GM12875 (cell line): ENCODE measurements at regions not wholly inside any gene's neighbourhood (a gene's known extent, or its start where the extent isn't known, plus 50 kb on each side); places are given as distances from the start of the nearest gene placed in this dataset.

Experiments used
- H3K4me3 ChIP-seq: one replicate; pipeline ENCODE4 v1.5.1; 2011; ENCODE audit warnings: low read depth, low read length, control low read depth
- TF ChIP-seq, protein P1 (sequence below): IDR thresholded peaks from 2 replicates; pipeline ENCODE4 v1.5.1; 2011; ENCODE audit warnings: low read depth, mild to moderate bottlenecking, control low read depth, inconsistent platforms, low read length, moderate library complexity, borderline replicate concordance; ENCODE audit not compliant: insufficient read depth

- TF ChIP-seq, protein P1, sequence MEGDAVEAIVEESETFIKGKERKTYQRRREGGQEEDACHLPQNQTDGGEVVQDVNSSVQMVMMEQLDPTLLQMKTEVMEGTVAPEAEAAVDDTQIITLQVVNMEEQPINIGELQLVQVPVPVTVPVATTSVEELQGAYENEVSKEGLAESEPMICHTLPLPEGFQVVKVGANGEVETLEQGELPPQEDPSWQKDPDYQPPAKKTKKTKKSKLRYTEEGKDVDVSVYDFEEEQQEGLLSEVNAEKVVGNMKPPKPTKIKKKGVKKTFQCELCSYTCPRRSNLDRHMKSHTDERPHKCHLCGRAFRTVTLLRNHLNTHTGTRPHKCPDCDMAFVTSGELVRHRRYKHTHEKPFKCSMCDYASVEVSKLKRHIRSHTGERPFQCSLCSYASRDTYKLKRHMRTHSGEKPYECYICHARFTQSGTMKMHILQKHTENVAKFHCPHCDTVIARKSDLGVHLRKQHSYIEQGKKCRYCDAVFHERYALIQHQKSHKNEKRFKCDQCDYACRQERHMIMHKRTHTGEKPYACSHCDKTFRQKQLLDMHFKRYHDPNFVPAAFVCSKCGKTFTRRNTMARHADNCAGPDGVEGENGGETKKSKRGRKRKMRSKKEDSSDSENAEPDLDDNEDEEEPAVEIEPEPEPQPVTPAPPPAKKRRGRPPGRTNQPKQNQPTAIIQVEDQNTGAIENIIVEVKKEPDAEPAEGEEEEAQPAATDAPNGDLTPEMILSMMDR = no peak
- no peak overlapping the region for H3K4me3 ChIP-seq
Observed at GRCh38 chr6:26260110-26260637, 104.8 kb upstream of the BTN3A2 start.

GRCh38 chr6:26260725-26261490 lies 104.1 kb upstream of the BTN3A2 start:
- TF ChIP-seq, protein P1 = no peak
- no peak overlapping the region for H3K4me3 ChIP-seq

DNA sequence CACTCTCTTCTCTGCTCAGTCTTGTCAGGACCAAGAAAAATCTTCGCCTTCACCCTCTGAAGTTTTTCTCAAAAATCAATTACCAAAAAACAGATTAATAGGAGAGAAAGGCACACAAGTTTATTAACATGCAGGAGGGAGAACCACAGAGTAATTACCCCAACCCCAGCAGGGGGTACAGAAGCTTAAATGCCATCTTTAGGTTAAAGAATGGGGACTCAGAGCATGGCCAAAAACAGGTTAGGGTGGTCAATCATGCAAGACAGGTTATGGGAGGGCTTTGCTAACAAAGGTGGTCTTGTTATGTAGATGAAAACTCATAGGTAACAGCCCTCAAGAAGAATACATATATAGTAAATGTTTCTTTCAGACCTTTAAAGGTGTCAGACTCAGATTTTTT lies 100.5 kb upstream of the BTN3A2 start:
- no peak overlapping the region for H3K4me3 ChIP-seq
- TF ChIP-seq, protein P1 = no peak

DNA sequence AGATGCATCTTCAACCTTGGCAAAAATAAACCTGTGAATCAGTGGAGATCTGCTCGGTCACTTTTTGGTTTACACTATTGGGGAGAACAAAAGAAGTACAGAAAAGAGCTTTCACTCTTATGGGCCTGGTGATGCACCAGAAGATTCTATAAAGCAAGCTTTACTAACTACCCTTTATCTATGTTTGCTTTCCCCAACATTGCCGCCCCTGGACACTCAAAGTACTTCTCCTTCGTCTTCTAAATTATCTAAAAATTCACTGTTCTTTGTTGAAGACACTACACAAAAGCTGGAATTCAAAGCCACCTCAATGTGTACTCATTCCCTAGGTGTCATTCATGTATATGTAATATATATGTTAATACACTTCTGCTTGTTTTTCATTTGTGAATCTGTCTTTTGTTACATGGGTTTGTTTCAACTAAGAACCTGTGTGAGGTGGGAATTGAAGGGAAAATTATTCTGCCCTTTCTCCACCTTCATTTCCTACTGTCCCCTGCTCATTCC lies 97.9 kb upstream of the BTN3A2 start:
- no peak overlapping the region for H3K4me3 ChIP-seq
- TF ChIP-seq, protein P1 = no peak

- TF ChIP-seq, protein P1 = no peak
- H3K4me3 ChIP-seq = no peak overlapping the region
Observed at GRCh38 chr6:26268659-26269402, 96.2 kb upstream of the BTN3A2 start.

GRCh38 chr6:26269531-26270485 lies 95.2 kb upstream of the BTN3A2 start:
- peak overlapping the region; percentile 69 for H3K4me3 ChIP-seq
- TF ChIP-seq, protein P1 = no peak
